Psoas muscle (tissue), 7 donors: ENCODE measurements at regions not wholly inside any gene's neighbourhood (a gene's known extent, or its start where the extent isn't known, plus 50 kb on each side); places are given as distances from the start of the nearest gene placed in this dataset.
"Not testable (repeated sequence)": the region's sequence is repeated elsewhere in the genome, so short reads cannot be mapped to it uniquely, and the experiment has no call there.

Experiments used
- ATAC-seq, 4 donors: fragments of 200-7000 bp; cut with Tn5 transposase; one replicate each; pipeline ENCODE4 v1.9.1; 2020; ENCODE audit warnings: moderate library complexity in 3 of 4, mild to moderate bottlenecking in 2 of 4
- DNase-seq, 2 donors: peaks; one replicate each; pipeline ENCODE4 v3.0.0-alpha.2; 2020
- H3K27ac ChIP-seq: fragments of 200-600 bp; one replicate; pipeline ENCODE4 v1.8.0; 2022
- H3K27me3 ChIP-seq, 3 donors: fragments of 200-600 bp in 1 of 3; one replicate each; pipeline versions ENCODE4 v1.6.1 to v1.8.0; 2013 to 2022; ENCODE audit warnings: low read length in 2 of 3, mild to moderate bottlenecking in 2 of 3, moderate library complexity in 1 of 3; ENCODE audit not compliant: insufficient read depth in 3 of 3
- H3K36me3 ChIP-seq, 2 donors: fragments of 200-600 bp in 1 of 2; one replicate each; pipeline versions ENCODE4 v1.6.1 to v1.8.0; 2013 to 2022; ENCODE audit warnings: low read depth in 1 of 2, mild to moderate bottlenecking in 1 of 2, moderate library complexity in 1 of 2; ENCODE audit not compliant: insufficient read depth in 1 of 2
- H3K4me1 ChIP-seq: fragments of 200-600 bp; one replicate; pipeline ENCODE4 v1.8.0; 2022
- H3K4me3 ChIP-seq: fragments of 200-600 bp; one replicate; pipeline ENCODE4 v1.8.0; 2022; ENCODE audit warnings: mild to moderate bottlenecking
- H3K9me3 ChIP-seq: fragments of 200-600 bp; one replicate; pipeline ENCODE4 v1.8.0; 2022
- WGBS, 3 donors: extraction: QIAGEN DNeasy Blood & Tissue Kit; methylation state at CpG; one replicate each; pipeline versions ENCODE4 v1.1.6 to v1.1.7; 2013; 5-methylcytosine and 5-hydroxymethylcytosine counted together
- intact Hi-C, 2 donors: fragments of 100-400 bp; cut with DNase I; formaldehyde crosslinking; loops; one replicate each; pipeline versions ENCODE4 v1.11.0 to v1.14.2; 2022
- TF ChIP-seq, protein P1 (sequence below): fragments of 200-600 bp; IDR thresholded peaks from one replicate; pipeline ENCODE4 v1.8.0; 2022; ENCODE audit warnings: antibody characterized with exemption
- donor health status: healthy with polysubstance abuse.
- donor health status: DM: no; HTN: no; CAD: no; lungs with moderate emphysema.
- donor health status: Bipolar disorder and iron deficiency.
- donor health status: healthy.
- donor health status: DM: yes; HTN: yes; CAD: no.
- donor health status: DM: no; HTN: no; CAD: no.
- donor health status: DM: yes; HTN: yes; CAD: no.

DNA sequence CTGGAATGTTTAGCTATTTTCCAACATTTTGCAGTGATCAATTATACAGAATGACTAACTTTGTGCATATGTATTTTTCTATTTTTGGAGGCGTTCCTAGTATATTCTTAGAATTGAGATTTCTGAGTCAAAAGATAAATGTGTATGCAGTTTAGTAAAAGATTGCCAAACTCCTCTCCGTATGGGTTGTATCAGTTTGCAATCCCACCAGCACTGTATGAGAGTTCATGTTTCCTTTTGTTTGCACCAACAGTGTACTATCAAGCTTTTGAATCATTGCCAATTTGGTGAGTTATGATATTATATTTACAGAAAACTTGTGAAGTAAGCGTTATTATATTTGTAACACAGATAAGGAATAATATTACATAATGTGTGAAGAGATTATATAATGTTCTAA, 658.7 kb downstream of the JRKL start:
- Histone ChIP-seq H3K27ac (no peak overlapping the region), H3K36me3 (no peaks in the 10 kb centered on the region), H3K27me3 (no peaks in the 10 kb centered on the region), H3K4me3 (no peak overlapping the region), H3K9me3 (no peaks in the 10 kb centered on the region), H3K4me1 (no peaks in the 10 kb centered on the region)
- ATAC-seq = no peak
- 55 to 61% (median 61%) methylated on average over 3 of the region's 3 CpGs for WGBS, 3 donors
- DNase-seq = no peak
- TF ChIP-seq, protein P1, sequence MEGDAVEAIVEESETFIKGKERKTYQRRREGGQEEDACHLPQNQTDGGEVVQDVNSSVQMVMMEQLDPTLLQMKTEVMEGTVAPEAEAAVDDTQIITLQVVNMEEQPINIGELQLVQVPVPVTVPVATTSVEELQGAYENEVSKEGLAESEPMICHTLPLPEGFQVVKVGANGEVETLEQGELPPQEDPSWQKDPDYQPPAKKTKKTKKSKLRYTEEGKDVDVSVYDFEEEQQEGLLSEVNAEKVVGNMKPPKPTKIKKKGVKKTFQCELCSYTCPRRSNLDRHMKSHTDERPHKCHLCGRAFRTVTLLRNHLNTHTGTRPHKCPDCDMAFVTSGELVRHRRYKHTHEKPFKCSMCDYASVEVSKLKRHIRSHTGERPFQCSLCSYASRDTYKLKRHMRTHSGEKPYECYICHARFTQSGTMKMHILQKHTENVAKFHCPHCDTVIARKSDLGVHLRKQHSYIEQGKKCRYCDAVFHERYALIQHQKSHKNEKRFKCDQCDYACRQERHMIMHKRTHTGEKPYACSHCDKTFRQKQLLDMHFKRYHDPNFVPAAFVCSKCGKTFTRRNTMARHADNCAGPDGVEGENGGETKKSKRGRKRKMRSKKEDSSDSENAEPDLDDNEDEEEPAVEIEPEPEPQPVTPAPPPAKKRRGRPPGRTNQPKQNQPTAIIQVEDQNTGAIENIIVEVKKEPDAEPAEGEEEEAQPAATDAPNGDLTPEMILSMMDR = no peak
- intact Hi-C loops = no loop called here

DNA sequence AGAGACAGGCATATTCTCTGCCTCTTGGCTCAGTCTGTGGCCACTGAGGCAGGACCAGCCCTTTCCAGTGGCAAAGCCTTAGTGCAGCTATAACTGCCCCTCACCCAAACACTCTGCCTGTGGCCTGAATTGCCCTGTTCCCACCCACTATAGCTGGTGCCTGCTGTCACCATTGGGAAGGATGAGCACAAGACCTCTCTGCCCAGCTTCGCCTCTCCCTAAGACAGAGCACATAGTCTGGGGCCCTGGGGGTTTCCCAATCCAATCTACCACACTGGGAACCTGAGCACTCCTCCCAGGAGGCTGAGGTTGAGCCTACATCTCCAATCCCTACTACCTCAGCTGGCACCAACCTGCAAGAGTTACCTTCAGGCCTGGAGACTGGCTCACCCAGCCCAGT, 670.4 kb downstream of the JRKL start:
- intact Hi-C loops = no loop called here
- Histone ChIP-seq H3K27me3 (no peaks in the 10 kb centered on the region), H3K4me1 (no peaks in the 10 kb centered on the region), H3K36me3 (no peaks in the 10 kb centered on the region), H3K4me3 (no peak overlapping the region), H3K9me3 (peaks cover 5% of the 10 kb centered on the region), H3K27ac (no peak overlapping the region)
- no peak for DNase-seq
- 86 to 91% (median 89%) methylated on average over 1 of the region's 1 CpG for WGBS, 3 donors
- ATAC-seq = no peak
- TF ChIP-seq, protein P1 = no peak

DNA sequence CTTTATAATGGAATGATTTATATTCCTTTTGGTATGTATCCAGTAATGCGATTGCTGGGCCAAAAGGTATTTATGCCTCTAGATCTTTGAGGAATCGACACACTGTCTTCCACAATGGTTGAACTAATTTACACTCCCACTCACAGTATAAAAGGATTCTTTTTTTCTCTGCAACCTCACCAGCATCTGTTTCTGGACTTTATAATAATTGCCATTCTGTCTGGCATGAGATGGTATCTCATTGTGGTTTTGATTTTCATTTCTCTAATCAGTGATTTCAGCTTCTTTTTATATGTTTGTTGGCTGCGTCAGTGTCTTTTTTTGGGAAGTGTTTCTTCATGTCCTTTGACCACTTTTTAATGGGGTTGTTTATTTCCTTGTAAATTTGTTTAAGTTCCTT, 679.3 kb downstream of the JRKL start:
- Histone ChIP-seq H3K9me3 (peaks cover 7% of the 10 kb centered on the region), H3K36me3 (no peaks in the 10 kb centered on the region), H3K27ac (no peak overlapping the region), H3K4me1 (no peaks in the 10 kb centered on the region), H3K27me3 (no peaks in the 10 kb centered on the region), H3K4me3 (no peak overlapping the region)
- no peak for ATAC-seq
- whole genome bisulfite sequencing, 3 donors = 76 to 77% (median 77%) methylated on average over 3 of the region's 3 CpGs
- DNase-seq = no peak
- TF ChIP-seq, protein P1 = no peak
- intact Hi-C loops = no loop called here

DNA sequence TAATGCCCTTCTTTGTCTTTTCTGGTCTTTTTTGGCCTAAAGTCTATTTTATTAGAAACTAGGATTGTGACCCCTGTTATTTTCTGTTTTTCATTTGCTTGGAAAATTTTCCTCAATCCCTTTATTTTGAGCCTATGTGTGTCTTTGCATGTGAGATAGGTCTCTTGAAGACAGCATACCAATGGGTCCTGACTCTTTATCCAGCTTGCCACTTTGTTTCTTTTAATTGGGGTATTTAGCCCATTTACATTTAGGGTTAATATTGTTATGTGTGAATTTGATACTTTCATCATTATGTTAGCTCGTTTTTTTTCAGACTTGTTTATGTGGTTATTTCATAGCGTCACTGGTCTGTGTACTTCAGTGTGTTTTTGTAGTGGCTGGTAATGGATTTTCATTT, 682.6 kb downstream of the JRKL start:
- no peak overlapping the region for H3K27ac ChIP-seq
- intact Hi-C loops = no loop called here
- H3K9me3 ChIP-seq = peaks cover 7% of the 10 kb centered on the region

DNA sequence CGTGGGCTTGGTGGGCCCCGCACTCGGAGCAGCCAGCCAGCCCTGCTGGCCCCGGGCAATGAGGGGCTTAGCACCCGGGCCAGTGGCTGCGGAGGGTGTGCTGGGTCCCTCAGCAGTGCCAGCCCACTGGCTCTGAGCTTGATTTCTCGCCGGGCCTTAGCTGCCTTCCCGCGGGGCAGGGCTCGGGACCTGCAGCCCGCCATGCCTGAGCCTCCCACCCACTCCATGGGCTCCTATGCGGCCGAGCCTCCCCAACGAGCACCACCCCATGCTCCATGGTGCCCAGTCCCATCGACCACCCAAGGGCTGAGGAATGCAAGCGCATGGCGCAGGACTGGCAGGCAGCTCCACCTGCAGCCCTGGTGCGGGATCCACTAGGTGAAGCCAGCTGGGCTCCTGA, 686.9 kb downstream of the JRKL start:
- H3K27ac ChIP-seq, DNase-seq, intact Hi-C loops, H3K4me3 ChIP-seq, ATAC-seq, H3K9me3 ChIP-seq, H3K4me1 ChIP-seq, H3K36me3 ChIP-seq, H3K27me3 ChIP-seq: not testable (repeated sequence)
- 91 to 98% (median 94%) methylated on average over 16 to 18 of the region's 19 CpGs for WGBS, 3 donors

More for the DNA sequence above, 682.6 kb downstream of the JRKL start:
- ATAC-seq (no peak), DNase-seq (no peak)
- Histone ChIP-seq H3K4me3 (no peak overlapping the region), H3K4me1 (no peaks in the 10 kb centered on the region), H3K27me3 (no peaks in the 10 kb centered on the region), H3K36me3 (no peaks in the 10 kb centered on the region)
- WGBS, 3 donors = 66 to 70% (median 70%) methylated on average over 2 of the region's 2 CpGs
- TF ChIP-seq, protein P1 = no peak
